GM18909 (cell line): ENCODE measurements at regions not wholly inside any gene's neighbourhood (a gene's known extent, or its start where the extent isn't known, plus 50 kb on each side); places are given as distances from the start of the nearest gene placed in this dataset.

Source experiments
- ATAC-seq: cut with Tn5 transposase; IDR thresholded peaks from one replicate; pipeline ENCODE4 v1.9.1; 2021; ENCODE audit warnings: mild to moderate bottlenecking; ENCODE audit not compliant: unreplicated experiment, poor library complexity

- ATAC-seq = no peak
These were observed 173.8 kb upstream of the USP24 start for GRCh38 chr1:55388960-55389359.

GRCh38 chr1:55387145-55387544 lies 172.0 kb upstream of the USP24 start:
- no peak for ATAC-seq

- no peak for ATAC-seq
These were observed 171.3 kb upstream of the USP24 start for GRCh38 chr1:55386456-55386855.

GRCh38 chr1:55385402-55386018 lies 170.3 kb upstream of the USP24 start:
- no peak for ATAC-seq

GRCh38 chr1:55384637-55385036 lies 169.5 kb upstream of the USP24 start:
- no peak for ATAC-seq

GRCh38 chr1:55382806-55383305 lies 167.7 kb upstream of the USP24 start:
- no peak for ATAC-seq

GRCh38 chr1:55381983-55382382 lies 166.8 kb upstream of the USP24 start:
- ATAC-seq = no peak

- no peak for ATAC-seq
These were observed 166.3 kb upstream of the USP24 start for GRCh38 chr1:55381491-55381890.

GRCh38 chr1:55380355-55380970 lies 165.3 kb upstream of the USP24 start:
- no peak for ATAC-seq

GRCh38 chr1:55378582-55378981 lies 163.4 kb upstream of the USP24 start:
- no peak for ATAC-seq

GRCh38 chr1:55376897-55377296 lies 161.7 kb upstream of the USP24 start:
- ATAC-seq = no peak

GRCh38 chr1:55375617-55376258 lies 160.6 kb upstream of the USP24 start:
- ATAC-seq = peak; percentile 48

- ATAC-seq = no peak
These were observed 159.8 kb upstream of the USP24 start for GRCh38 chr1:55374801-55375616.

GRCh38 chr1:55374216-55374615 lies 159.1 kb upstream of the USP24 start:
- ATAC-seq = no peak

GRCh38 chr1:55369474-55369873 lies 154.3 kb upstream of the USP24 start:
- no peak for ATAC-seq

- no peak for ATAC-seq
These were observed 153.5 kb upstream of the USP24 start for GRCh38 chr1:55368698-55369097.

GRCh38 chr1:55367273-55367672 lies 152.1 kb upstream of the USP24 start:
- ATAC-seq = no peak

GRCh38 chr1:55364216-55364615 lies 149.1 kb upstream of the USP24 start:
- ATAC-seq = no peak

GRCh38 chr1:55363268-55363667 lies 148.1 kb upstream of the USP24 start:
- no peak for ATAC-seq

- no peak for ATAC-seq
These were observed 147.4 kb upstream of the USP24 start for GRCh38 chr1:55362558-55362957.

- ATAC-seq = no peak
These were observed 144.4 kb upstream of the USP24 start for GRCh38 chr1:55359611-55360010.
